ENCODE measurements at regions not wholly inside any gene's neighbourhood (a gene's known extent, or its start where the extent isn't known, plus 50 kb on each side); places are given as distances from the start of the nearest gene placed in this dataset.

DNA sequence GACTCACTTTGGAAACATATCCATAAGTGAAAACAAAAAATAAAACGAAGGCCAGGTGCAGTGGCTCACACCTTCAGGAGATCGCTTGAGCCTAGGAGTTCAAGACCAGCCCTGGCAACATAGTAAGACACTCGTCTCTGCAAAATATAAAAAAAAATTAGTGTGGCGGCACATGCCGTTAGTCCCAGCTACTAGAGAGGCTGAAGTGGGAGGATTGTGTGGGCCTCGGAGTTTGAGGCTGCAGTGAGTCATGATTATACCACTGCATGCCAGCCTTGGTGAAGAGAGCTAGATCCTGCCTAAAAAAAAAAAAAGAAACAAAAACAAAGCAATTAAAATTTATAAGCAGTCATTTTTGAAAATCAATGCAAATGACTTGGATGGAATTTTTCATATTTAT, 54.7 kb upstream of the NANOGP8 start:
- TF ChIP-seq POLR2A (IDR thresholded peaks at IDR 0.05; ENCODE audit: low read depth, low read length) (no peak), RAD21 (IDR thresholded peaks at IDR 0.05; ENCODE audit: low read length) (no peak), NFE2L2 (IDR thresholded peaks at IDR 0.05; ENCODE audit: low read depth, low read length) (no peak), CHD1 (IDR thresholded peaks at IDR 0.05; ENCODE audit: low read depth, low read length) (no peak), BHLHE40 (IDR thresholded peaks at IDR 0.05; ENCODE audit: low read depth, low read length) (no peak), FOS (IDR thresholded peaks at IDR 0.05; ENCODE audit: low read depth, low read length) (no peak), RFX5 (IDR thresholded peaks at IDR 0.05; ENCODE audit: low read depth, low read length) (no peak), RCOR1 (IDR thresholded peaks at IDR 0.05; ENCODE audit: insufficient replicate concordance, low read length) (no peak), CEBPB (IDR thresholded peaks at IDR 0.05; ENCODE audit: low read depth, low read length) (no peak), MXI1 (IDR thresholded peaks at IDR 0.05; ENCODE audit: borderline replicate concordance, low read depth, low read length) (no peak)
- TF ChIP-seq, protein P1, sequence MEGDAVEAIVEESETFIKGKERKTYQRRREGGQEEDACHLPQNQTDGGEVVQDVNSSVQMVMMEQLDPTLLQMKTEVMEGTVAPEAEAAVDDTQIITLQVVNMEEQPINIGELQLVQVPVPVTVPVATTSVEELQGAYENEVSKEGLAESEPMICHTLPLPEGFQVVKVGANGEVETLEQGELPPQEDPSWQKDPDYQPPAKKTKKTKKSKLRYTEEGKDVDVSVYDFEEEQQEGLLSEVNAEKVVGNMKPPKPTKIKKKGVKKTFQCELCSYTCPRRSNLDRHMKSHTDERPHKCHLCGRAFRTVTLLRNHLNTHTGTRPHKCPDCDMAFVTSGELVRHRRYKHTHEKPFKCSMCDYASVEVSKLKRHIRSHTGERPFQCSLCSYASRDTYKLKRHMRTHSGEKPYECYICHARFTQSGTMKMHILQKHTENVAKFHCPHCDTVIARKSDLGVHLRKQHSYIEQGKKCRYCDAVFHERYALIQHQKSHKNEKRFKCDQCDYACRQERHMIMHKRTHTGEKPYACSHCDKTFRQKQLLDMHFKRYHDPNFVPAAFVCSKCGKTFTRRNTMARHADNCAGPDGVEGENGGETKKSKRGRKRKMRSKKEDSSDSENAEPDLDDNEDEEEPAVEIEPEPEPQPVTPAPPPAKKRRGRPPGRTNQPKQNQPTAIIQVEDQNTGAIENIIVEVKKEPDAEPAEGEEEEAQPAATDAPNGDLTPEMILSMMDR (conservative IDR thresholded peaks at IDR 0.05; ENCODE audit: low read depth, low read length) = no peak
- TF ChIP-seq, protein P2, sequence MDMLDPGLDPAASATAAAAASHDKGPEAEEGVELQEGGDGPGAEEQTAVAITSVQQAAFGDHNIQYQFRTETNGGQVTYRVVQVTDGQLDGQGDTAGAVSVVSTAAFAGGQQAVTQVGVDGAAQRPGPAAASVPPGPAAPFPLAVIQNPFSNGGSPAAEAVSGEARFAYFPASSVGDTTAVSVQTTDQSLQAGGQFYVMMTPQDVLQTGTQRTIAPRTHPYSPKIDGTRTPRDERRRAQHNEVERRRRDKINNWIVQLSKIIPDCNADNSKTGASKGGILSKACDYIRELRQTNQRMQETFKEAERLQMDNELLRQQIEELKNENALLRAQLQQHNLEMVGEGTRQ (IDR thresholded peaks at IDR 0.05; ENCODE audit: low read depth, low read length) = no peak
